C4-2B (cell line): ENCODE measurements at regions not wholly inside any gene's neighbourhood (a gene's known extent, or its start where the extent isn't known, plus 50 kb on each side); places are given as distances from the start of the nearest gene placed in this dataset.

ENCODE experiments used
- ZFX ChIP-seq: fragments of 450-650 bp; IDR thresholded peaks from 2 replicates; pipeline ENCODE4 v1.6.1; 2017
- TF ChIP-seq, protein P1 (sequence below): fragments of 450-650 bp; conservative IDR thresholded peaks from 2 replicates; pipeline ENCODE4 v1.5.1; 2017; ENCODE audit warnings: mild to moderate bottlenecking

GRCh38 chr3:72313308-72313707, 528.4 kb upstream of the PROK2 start:
- TF ChIP-seq, protein P1, sequence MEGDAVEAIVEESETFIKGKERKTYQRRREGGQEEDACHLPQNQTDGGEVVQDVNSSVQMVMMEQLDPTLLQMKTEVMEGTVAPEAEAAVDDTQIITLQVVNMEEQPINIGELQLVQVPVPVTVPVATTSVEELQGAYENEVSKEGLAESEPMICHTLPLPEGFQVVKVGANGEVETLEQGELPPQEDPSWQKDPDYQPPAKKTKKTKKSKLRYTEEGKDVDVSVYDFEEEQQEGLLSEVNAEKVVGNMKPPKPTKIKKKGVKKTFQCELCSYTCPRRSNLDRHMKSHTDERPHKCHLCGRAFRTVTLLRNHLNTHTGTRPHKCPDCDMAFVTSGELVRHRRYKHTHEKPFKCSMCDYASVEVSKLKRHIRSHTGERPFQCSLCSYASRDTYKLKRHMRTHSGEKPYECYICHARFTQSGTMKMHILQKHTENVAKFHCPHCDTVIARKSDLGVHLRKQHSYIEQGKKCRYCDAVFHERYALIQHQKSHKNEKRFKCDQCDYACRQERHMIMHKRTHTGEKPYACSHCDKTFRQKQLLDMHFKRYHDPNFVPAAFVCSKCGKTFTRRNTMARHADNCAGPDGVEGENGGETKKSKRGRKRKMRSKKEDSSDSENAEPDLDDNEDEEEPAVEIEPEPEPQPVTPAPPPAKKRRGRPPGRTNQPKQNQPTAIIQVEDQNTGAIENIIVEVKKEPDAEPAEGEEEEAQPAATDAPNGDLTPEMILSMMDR = no peak
- no peak for TF ChIP-seq ZFX
